OCI-M2 (cell line): ENCODE measurements at regions not wholly inside any gene's neighbourhood (a gene's known extent, or its start where the extent isn't known, plus 50 kb on each side); places are given as distances from the start of the nearest gene placed in this dataset.

Source experiments
- DNase-seq: peaks from one replicate; lab custom pipeline; 2025; ENCODE audit not compliant: unreplicated experiment; lab: John Stamatoyannopoulos, UW

GRCh38 chr5:92581690-92582089, 999.3 kb downstream of the NR2F1-AS1 start:
- no peak for DNase-seq

DNA sequence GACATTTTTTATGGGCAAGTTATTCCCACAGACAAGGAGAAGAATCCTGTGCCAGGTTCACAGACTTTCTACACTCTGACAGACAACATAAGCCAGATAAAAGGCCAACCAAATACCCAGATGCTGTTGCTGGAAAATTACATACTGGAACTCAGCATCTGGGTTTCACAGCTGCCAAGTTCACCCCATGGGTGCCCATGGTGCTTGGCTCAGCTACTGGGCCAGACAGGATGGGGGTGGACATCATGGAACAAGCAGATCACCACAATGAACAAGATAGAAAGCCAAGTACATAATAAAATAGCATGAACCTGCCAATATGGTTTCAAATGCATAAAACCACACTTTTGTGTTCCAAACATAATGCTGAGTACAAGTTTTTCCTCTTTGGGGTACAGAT, 999.8 kb downstream of the NR2F1-AS1 start:
- no peak for DNase-seq

- no peak for DNase-seq
These were observed 1000.2 kb downstream of the NR2F1-AS1 start for GRCh38 chr5:92580814-92581213.

GRCh38 chr5:92574023-92574422, 1007.0 kb downstream of the NR2F1-AS1 start:
- no peak for DNase-seq

- no peak for DNase-seq
These were observed 1012.5 kb downstream of the NR2F1-AS1 start for GRCh38 chr5:92568522-92568921.

DNA sequence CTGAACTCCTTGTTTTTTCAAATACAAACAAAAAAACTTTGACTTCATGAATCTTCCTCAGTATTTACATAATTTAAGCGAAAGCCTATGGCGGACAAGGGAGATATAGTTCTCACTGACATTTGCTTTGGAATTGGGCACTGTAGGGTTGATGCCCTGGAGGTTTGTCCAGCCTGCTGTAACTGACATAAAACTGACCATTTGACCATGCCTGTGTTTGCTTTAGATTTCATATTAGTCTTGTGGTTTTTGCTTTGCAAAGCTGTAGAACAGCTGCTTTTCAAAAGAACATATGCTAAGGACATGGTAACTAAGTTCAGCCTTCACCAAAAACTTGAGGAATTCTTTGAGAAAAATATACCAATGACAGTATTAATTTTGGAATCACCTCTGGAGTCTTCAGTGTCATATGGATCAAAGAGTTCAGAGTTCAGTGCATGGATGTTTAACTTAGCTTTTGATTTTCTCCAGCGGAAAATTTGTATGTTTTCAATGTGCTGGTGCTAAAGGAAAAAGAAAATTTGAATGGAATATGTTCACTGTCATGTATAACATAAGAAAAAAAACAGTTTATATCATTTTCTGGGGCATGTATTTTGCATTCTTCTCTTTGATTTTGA, 1013.1 kb downstream of the NR2F1-AS1 start:
- DNase-seq, result no peak

DNA sequence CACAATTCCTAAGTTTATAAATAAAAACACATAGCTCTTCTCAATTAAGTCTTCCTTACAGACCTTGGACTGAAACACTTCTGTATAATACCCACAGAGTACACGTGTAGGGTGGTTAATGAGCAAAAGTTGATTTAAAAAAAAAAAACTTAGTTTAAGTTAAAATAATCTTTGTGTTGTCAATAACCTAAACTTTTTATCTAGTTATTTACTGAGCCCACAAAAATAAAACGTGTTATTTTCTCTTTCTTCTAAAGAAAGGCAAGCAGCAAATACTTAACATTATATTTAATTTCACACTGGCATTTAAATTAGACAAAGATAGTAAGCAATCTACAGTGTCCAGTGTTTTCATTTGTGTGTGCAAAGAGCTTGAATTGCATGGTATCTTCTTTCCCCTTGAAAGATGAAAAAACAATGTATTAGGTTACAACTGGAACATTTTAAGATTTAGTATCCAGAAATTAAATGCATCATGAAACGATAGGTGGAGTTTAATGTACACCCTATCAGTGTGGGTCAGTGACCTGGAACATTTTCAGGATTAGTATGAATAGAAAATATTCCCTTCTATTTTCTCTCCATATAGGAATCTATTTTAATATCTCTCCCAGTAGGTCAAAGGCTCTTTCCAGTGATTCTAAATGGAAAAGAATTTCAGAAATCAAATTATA, 1014.8 kb downstream of the NR2F1-AS1 start:
- no peak for DNase-seq

GRCh38 chr5:92565673-92566072, 1015.3 kb downstream of the NR2F1-AS1 start:
- no peak for DNase-seq

GRCh38 chr5:92562065-92562464, 1019.0 kb downstream of the NR2F1-AS1 start:
- no peak for DNase-seq

DNA sequence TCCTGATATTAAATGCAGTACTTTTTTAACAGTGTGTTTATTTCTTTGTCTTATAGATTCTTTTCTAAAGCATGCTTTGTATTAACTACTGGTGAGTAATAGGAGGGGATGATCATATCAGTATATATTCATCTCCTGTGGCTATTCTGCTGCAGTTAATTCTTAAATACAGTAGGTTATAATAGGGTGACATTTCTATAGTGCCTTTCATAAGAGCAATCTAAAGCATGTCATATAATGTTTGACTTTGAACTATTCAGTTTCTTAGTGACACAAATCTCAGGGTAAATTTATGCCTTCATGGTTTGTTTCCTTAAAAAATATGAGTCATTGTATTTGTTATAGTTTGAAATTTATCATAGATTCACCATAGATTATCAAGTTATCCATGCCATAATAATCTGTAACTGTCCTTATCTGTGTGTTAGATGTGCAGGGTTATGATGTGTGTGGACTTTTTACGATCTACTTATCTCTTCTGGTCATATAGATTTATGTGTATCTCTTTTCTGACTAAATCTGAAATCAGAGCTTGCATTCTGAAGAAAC, 1019.5 kb downstream of the NR2F1-AS1 start:
- DNase-seq, result no peak

DNA sequence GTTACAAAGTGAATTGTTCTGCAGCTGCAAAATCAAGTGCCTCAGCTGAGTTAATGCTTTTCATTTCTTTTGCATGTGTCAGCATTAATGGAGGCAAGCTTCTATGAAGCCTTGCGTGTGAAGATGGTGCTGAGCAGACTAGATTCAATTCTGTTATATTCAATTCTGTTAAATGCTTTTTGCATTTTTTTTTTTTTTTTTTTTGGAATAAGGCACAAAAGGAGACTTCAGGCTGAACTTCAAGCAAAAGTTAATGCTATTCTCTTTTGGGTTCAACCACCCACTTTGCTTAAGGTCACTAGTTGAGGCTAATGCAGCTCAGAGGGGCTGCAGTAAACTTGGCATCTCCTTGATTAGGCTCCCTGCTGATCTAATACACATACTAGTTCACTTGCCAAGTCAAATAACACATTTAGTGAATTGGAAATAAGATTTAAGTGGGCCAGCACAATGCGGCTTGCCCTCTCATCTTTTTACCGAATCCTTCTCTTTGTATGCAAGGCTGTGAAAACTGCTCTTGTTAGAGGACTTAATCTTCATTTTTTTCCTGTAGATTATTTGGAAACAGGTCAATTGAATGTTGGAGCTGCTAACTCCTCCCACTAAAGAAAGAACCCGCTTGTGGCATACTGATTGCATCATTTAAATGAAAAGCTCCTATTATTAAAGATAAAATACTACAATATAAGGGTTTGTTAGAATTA, 1020.2 kb downstream of the NR2F1-AS1 start:
- no peak for DNase-seq

GRCh38 chr5:92559781-92560180, 1021.2 kb downstream of the NR2F1-AS1 start:
- no peak for DNase-seq

GRCh38 chr5:92559331-92559730, 1021.7 kb downstream of the NR2F1-AS1 start:
- DNase-seq, result no peak

- DNase-seq, result no peak
These were observed 1024.3 kb downstream of the NR2F1-AS1 start for GRCh38 chr5:92556747-92557146.

DNA sequence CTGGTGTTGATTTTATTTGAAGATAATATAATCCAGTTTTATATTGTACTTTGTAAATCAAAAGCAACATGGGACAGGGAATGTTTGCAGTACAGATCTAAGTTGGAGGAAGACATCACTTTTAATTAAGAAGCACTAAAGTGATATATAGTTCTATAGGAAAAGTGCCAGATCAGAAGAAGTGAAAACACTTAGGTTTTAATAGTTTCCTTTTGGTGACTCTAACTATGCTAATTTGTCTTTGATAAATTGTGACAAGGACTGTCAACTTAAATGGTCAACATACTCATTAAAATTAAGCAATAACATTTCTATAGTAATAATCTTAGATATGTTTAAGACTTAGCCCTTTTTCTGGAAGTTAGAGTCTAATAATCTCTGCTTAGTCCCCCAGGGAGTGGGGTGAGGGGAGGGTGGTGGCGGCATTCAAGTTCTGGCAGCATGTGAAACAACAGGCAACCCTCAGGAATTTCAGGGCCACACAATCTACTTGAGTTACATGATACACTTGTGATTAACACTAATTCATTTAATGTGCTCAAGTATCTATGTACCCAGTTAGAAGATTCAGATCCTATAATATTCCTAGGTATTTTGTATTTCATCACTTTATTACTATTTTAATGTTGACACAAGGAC, 1026.5 kb downstream of the NR2F1-AS1 start:
- DNase-seq, result no peak

DNA sequence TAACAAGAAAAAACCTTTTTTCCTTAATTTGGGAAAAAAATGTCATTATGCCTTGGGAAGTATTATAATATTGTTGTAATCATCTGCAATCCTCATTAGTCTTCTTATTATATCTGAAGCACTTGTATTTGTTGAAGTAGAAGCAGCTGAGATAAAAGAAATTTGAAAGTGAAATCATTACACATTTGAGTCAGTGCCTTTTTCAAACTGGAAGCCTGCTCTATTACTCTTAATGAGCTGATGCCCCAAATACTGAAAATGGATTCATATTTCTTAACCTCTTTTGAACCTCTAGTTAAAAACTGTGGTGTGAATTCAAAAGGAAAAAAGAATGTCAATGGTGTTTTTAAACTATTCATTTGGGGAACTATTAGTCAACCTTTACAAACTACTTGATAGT, 1027.7 kb downstream of the NR2F1-AS1 start:
- no peak for DNase-seq

- no peak for DNase-seq
These were observed 1028.5 kb downstream of the NR2F1-AS1 start for GRCh38 chr5:92552206-92553160.

DNA sequence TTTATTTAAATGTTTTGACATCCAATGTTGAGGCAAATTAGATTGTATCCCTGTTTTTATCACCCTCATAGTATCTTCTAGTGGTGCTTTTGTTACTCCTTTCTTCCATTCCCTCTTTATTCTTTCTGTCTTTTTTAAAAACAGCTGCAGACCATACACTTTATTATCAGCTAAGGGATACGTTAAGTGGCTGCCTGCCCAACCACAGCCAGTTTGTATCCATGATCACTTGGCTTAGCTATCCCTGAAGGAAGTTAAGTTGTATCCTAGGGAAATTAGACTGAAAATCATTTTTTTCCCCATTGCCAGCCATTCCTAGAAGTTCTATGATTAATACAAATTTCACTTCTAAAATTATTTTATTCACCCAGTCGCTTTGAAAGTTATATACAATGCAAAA, 1032.7 kb downstream of the NR2F1-AS1 start:
- no peak for DNase-seq

DNA sequence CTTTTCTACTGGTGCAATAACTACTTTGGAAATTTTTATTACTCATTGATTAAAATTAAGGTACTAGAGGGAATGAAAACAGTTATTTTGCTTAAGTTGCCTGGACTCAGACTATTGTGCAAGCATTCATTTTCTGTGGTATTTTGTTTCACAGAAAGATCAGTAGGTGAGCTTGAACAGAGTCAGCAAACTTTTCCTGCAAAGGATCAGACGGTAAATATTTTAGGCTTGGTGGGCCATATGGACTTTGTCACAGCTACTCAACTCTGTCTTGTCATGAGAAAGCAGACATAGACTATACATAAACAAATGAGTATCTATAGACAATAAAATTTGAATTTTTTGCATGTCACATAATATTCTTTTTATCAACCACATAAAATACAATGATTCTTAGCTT, 1036.4 kb downstream of the NR2F1-AS1 start:
- DNase-seq, result no peak

DNA sequence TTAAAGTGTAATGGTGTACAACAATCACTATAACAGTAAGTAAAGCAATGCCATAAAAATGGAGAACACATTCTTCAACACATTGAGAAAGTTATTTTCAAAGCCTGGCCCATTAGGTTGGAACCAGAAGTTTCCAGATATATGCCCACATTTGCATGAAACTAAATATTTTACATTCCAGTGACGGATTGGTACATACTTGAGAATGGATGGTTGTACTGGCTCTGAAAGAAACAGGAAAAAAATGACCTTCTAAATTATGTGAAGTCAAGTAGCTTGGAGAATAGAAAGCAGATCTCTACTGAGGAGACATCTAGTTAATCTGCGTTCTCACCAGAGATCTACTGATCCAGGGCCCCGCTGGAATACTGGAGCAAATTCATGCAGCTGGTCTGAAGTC, 1037.0 kb downstream of the NR2F1-AS1 start:
- DNase-seq, result no peak
